Cardiac fibroblast (primary cell): ENCODE measurements at regions not wholly inside any gene's neighbourhood (a gene's known extent, or its start where the extent isn't known, plus 50 kb on each side); places are given as distances from the start of the nearest gene placed in this dataset.
A peak's percentile ranks its signal among the peaks of the same experiment; 100 is the strongest.

Source experiments
- DNase-seq, 2 donors: peaks; one replicate each; pipeline versions ENCODE4 v3.0.0 to v3.0.0-alpha.2; 2010; ENCODE audit warnings: low read depth in 2 of 2
- H3K4me3 ChIP-seq, 2 donors: replicated peaks in 1 of 2; 1 replicate in 1 of 2; 2 replicates in 1 of 2; pipeline ENCODE4 v1.5.1; 2011; ENCODE audit warnings: low read depth in 2 of 2, low read length in 2 of 2, mild to moderate bottlenecking in 2 of 2, moderate library complexity in 1 of 2
- CTCF ChIP-seq: IDR thresholded peaks from one replicate; pipeline ENCODE4 v1.5.1; 2011; ENCODE audit warnings: low read depth, mild to moderate bottlenecking, low read length, inconsistent platforms

DNA sequence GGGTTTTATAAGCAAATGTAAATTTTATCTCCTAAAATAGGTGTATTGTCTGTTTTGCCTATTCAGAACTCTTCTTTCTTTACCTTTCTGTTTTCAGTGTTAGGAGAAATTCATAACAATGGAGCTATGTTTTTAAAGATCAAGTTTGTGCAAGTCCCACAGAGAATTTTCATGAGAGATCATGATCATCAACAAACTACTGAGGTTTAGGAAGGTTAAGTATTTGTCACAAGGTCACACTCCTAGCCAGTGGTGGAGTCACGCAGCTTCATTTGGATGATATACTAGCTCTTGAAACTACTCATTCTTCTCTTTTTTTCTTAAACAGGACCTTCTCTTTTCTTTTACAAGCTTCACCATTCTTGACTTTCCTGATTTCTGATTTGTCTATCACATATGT lies 892.6 kb upstream of the FRG1 start:
- no peak for TF ChIP-seq CTCF
- no peak overlapping the region for H3K4me3 ChIP-seq
- peak in 1 of 2 donors; percentile 53 for DNase-seq

GRCh38 chr4:189049682-189050081 lies 891.0 kb upstream of the FRG1 start:
- no peak for TF ChIP-seq CTCF
- no peak overlapping the region for H3K4me3 ChIP-seq
- DNase-seq: no peak

- no peak for TF ChIP-seq CTCF
- DNase-seq: no peak
- no peak overlapping the region for H3K4me3 ChIP-seq
These were observed 890.0 kb upstream of the FRG1 start for GRCh38 chr4:189050643-189051042.

DNA sequence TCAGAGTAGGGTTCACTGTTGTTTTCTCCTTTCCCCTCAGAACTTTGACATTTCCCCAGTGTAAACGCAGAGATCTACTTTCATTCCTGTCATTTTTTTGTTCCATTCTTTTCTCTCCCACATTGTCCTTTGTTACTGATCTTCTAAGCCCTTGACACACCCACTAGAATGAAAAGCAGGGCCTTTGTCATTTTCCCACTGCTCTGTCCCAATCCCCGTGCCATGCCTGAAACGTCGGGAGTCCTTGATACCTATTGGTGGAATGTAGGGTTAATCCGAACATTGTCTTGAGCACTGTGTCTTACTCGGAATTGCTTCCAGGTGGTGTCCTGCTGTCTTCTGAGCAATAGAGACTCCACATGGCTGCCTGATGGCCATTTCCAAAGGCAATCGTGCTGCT lies 887.1 kb upstream of the FRG1 start:
- TF ChIP-seq CTCF: no peak
- no peak overlapping the region for H3K4me3 ChIP-seq
- DNase-seq: no peak

DNA sequence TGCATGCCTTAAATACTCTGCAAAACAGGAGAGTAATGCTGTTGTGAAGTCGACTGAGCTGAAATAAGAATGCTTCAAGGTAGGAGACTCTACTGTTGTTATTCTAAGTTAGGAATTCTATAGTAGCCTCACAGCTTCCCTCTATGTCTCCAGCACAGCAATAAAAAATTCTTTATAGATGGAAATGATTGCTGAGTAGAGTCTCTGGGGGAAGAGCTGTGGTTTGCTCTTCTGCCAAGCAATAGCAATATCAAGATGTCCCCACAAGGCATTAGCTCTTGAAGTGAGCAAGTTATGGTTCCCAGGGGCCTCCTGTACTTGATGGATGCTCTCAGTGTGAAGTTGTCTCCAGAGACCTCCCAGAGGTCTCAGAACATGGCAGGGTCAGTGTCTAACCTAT lies 880.6 kb upstream of the FRG1 start:
- no peak overlapping the region for H3K4me3 ChIP-seq
- DNase-seq: peak; percentile 1 to 60
- no peak for TF ChIP-seq CTCF

DNA sequence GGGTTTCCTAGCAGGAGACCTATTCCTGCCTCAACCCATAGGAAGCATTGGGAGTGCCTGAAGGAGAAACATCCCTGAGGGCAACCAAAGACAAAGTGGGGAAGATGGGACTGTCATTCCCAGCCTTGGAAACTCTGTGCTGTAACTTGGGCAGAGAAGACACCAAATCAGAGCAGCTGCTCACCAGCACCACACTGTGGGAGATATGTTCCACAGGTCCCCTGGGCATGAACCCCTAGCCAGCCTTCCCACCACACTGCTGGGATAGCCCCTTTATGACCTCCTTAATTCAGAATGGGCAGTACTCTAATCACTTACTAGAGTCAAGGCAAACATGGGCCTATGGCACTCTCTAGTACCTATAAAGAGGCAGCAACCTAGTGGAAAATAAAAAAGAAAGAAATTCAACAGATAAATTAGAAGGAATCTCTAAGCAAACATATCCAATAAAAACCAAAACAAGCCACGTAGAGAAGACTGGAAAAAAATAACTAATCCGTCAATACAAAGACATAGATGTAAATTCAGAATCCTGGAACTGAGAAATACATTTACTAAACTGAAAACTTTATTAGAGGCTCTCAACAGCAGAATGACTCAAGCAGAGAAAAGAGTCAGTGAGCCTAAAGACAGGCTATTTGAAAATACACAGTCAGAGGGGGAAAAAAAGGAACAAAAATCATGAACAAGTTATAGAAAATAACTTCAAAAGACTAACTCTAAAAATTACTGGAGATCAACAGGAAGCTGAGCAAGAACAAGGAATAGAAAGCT lies 878.4 kb upstream of the FRG1 start:
- no peak for DNase-seq
- no peak overlapping the region for H3K4me3 ChIP-seq
- TF ChIP-seq CTCF: no peak

DNA sequence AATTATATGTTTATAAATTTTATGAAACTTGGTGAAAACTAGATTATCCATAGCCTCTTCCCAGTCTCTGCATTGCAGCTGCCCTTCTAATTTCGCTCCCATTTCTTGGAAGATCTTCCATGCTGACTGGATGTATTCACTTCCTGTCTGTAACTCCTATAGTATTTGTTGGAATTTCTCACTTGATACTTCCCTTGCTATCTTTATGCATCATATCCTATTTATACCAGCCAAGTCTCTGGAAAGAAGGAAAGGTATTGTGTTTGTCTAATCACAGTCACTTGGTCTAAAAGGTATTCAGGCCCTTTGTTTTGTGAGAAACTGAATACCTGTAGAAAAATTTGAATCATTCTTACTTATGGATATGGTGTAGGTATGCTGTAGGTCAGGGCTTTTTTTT lies 870.9 kb upstream of the FRG1 start:
- no peak for TF ChIP-seq CTCF
- H3K4me3 ChIP-seq: no peak overlapping the region
- no peak for DNase-seq
